ENCODE measurements at regions not wholly inside any gene's neighbourhood (a gene's known extent, or its start where the extent isn't known, plus 50 kb on each side); places are given as distances from the start of the nearest gene placed in this dataset.
"Not testable (repeated sequence)": the region's sequence is repeated elsewhere in the genome, so short reads cannot be mapped to it uniquely, and the experiment has no call there.

GRCh38 chr18:76715012-76715610 is 107.2 kb upstream of the ZNF236 start:
- no peak for DNase-seq

- DNase-seq, result no peak
These were observed 108.9 kb upstream of the ZNF236 start for GRCh38 chr18:76713432-76713831.

- no peak for DNase-seq
These were observed 109.7 kb upstream of the ZNF236 start for GRCh38 chr18:76712511-76713140.

DNA sequence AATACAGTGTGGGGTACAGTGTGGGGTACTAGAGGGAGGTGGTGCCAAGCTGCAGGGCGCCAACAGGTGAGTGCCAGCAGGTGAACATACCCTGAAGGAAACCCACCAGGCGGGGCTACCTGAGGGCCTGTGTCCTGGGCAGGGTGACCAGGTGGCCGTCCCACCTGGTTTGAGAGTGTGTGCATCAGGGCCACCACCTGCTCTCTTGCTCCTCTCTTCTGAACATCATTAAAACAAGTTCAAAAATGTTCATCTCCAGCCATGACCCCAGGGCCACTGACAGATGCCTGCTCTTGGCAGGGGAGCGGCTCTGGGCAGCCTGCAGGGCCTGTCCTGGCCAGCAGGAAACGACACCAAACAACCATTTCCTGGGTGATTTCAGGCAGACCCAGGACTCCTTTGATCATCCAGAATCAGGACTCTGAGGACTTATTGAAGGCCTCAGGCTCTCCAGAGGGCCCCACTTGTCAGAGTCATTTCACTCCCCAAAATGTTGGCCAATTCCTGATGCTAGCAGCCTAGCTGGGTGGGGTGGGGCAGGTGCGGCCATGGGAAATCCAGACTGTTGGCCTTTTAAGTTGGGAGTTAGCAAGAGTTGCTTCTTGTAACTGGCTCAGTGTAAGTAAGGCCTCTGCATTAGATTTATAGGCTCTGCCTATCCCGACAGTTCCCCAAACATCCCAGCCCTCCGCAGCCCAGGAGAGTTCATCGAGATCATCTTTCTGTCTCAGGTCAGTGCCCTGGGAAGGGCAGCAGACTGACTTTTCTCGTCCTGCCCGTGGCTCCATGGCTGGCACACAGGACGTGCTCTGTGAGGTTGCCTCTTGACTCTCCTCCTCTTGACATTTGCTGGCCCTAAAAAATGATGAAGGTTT is 111.5 kb upstream of the ZNF236 start:
- DNase-seq, result no peak

- peak; percentile 88 for DNase-seq
These were observed 112.4 kb upstream of the ZNF236 start for GRCh38 chr18:76709659-76710645.

DNA sequence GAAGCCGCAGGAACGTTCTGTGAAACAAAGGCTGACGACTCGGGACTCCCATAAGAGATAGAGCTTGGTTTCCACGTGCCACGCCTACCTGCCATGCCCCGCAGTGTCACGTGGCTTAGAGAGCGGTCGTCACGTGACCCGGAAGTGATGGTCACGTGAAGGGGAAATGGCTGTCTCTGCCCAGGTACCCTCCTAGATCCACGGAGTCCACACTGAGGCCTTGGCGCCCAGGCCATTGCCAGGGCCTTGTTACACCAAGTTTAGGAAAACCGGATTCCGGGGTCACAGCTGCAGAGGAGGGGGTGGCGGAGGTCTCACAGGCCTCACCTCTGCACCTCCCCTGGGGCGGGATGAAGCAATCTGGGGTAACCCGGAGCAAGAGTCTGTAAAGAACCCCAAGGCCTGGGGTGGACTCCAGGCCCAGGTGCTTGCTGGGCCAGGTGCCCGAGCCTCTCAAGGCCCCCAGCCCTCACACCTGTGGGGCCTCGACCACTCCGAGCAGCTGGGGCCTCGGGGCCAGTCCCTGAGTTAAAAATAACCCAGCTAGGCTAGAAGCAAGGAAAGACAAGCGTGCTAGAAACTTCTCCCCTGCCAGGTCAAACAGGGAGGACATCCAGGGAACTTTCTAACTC is 113.5 kb upstream of the ZNF236 start:
- no peak for DNase-seq

GRCh38 chr18:76708071-76708721 is 114.2 kb upstream of the ZNF236 start:
- DNase-seq, result no peak

DNA sequence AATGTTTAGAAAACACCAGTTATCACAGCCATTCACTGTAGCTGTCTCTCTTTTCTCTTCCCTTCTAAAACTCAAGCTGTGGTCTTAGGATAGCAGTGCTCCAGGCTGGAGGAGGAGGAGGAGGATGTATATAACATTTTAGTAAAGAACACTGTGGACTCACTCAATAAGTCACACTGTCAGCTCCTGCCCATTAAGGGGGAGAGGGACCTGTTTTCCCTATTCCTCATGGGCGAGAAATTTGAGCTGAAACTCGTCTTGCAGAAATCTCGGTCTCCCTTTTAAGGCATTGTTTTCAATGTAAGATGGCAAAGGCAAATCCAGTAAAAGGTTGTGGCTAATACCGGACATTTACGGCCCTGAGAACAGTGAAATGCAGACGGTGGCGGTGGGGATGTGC is 114.8 kb upstream of the ZNF236 start:
- no peak for DNase-seq

DNA sequence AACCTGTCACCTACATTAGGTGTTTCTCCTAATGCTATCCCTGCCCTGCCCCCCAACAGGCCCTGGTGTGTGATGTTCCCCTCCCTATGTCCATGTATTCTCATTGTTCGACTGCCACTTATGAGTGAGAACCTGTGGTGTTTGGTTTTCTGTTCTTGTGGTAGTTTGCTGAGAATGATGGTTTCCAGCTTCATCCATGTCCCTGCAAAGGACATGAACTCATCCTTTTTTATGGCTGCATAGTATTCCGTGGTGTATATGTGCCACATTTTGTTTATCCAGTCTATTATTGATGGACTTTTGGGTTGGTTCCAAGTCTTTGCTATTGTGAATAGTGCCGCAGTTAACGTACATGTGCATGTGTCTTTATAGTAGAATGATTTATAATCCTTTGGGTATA is 117.8 kb upstream of the ZNF236 start:
- not testable (repeated sequence) for DNase-seq

DNA sequence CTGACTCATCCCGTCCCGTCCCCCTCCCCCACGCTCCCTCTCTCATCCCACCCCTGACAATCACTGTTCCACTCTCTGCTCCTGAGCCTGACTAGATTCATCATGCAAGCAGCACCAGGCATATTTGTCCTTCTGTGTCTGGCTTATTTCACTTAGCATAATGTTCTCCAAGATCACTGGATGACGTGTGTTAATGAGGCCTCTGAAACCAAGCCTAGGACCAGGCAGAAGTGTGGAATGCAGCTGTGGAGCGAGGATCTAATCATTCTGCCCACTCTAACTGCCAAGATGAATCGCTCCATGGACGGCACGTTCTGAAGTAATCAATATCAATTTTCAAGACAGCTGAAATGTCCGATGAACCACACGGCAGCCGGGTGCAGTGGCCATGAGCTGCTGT is 122.4 kb upstream of the ZNF236 start:
- DNase-seq, result no peak

- peak; percentile 45 for DNase-seq
These were observed 124.9 kb upstream of the ZNF236 start for GRCh38 chr18:76697441-76697901.

- no peak for DNase-seq
These were observed 130.6 kb upstream of the ZNF236 start for GRCh38 chr18:76691800-76692199.

- DNase-seq, result peak; percentile 33
These were observed 132.6 kb upstream of the ZNF236 start for GRCh38 chr18:76689646-76690264.

DNA sequence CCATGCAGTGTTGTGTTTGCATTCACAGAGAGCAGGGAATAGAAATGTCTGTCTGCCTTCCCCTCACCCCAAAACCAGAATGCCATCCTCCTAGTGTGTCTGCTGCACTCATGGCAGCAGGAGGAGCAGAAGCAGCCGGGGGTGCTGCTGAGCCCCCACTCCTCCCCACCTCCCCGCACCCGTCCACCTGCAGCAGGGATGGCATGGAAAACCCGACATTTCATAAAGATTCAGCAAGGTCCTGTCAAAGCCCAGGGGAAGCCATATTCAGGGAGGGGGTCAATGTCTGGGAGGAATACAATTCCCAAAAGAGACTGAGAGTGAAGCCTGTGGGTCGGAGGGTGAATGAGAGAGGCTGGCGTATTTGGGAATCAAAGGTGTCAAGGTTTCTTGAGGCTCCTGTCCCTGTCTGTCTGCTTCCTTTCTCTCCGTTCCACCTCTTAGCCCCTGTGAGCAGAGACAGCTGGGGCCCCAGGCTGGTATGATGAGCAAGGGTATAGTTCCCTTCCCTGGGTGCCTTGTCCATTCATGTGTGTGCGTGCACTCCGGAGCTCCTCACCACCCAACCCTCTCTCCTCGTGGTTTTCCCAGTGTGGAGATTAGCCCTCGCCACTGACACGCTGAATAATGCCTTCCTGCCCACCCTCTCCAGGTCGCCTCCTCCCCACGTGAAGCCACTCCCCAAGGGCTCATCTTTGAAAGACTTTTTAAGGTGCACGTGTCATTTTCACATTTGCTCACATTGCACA is 133.5 kb upstream of the ZNF236 start:
- DNase-seq, result no peak

DNA sequence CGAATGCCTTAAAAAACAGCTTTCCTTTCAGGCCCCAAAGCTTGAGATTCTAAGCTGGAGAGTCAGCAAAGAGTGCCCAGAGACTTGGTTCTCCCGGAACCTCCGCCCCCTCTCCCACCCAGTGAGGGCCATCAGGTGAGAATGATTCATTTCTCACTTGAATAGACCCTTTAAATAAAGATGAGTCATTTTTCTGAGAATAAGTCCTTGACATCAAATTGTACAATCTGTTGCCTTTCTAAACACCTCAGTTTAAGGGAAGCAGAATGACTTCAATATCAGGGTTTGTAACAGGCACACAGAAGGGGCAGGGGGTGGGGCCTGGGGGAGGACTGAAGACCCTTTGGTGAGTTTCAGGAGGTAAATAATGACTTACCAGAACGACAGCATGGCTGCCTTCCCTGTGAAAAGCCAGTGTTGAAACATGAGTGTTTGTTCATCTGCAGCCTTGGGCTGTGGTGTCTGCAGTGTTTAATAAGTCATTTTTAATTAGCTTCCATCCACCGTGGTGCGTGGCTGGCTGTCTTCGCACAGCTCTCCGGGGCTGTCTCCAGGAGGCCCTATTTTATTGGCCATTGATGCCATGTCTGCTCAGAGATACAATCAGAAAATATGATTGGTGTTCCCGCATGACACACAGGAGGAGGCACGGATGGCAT is 134.9 kb upstream of the ZNF236 start:
- DNase-seq, result peak; percentile 75

DNA sequence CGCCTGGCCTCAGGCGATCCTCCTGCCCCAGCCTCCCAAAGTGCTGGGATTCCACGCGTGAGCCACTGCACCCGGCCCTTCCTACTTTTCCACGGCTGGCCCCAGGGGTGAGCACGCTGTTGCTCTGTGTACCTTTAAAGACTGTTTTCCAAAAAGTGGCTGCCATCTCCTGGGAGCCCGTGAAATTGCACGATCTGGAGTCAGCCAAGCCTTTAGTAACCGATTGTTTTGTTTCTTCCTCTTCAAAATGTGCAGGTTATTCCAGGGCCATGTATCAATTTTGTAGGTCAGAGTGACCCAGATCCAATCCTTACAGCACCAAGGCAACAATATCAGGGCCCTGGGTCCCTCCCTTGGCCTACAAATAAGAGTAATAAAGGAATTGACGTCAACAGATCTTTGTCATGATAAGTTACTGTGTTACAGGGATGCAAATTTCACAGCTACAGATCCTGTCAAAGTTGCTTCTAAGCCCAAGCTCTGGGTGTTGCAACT is 135.6 kb upstream of the ZNF236 start:
- peak; percentile 79 for DNase-seq

DNA sequence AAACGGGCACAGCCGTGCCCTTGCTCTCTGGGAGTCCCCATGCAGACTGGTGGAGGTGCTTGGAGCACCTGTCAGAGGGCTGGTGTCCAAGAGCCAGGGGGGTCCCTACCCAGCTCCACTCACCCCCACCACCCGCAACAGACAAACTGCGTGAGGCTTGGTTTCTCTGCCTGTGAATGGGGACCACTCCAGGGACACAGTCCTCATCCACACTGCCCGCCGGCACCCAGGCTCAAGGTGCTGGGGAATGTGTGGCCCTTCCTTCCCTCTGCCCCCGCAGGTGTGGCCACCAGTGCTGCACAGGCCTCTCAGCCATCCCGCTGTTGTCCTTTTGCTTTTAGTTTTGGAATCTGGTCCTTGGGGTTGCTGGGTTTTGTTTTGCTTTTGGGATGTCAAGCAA is 136.5 kb upstream of the ZNF236 start:
- no peak for DNase-seq

DNA sequence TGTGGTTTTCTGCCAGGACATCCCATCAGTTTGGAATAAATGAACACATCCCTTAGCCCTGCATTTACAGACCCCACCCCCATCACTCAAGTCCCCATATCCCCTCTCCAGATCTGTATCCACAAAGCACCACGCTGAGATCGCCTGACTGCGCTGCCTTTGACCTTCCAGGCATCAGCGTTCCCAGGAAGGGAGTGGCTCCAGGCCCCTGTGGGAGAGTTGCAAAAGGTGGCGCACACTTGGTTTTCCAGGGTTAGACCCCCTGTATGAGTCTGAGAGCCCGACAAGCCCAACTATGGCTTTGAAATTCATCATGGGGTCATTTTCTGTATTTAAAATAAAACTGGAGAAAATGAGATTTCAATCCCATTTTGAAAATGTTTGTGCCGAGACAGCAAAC is 137.0 kb upstream of the ZNF236 start:
- DNase-seq, result no peak

DNA sequence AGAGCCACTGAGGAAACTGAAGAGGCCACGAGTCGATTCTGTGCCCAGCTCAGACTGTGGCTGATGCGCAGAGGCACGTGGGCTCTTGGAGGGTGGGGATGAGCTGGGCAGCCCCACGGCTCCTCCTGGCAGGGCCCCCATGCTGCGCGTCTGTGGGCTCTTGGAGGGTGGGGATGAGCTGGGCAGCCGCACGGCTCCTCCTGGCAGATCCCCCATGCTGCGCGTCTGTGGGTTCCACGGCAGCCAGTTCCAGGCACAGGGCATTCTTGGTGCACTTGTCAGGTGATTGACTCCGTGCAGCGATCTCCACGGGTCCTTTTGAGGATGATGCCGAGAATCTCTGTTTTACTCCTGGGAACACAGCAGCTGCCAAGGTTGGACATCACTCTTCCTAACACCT is 138.1 kb upstream of the ZNF236 start:
- no peak for DNase-seq

- DNase-seq, result peak; percentile 93
These were observed 142.4 kb upstream of the ZNF236 start for GRCh38 chr18:76679945-76680344.
